GM12892 (cell line): ENCODE measurements at regions not wholly inside any gene's neighbourhood (a gene's known extent, or its start where the extent isn't known, plus 50 kb on each side); places are given as distances from the start of the nearest gene placed in this dataset.

Source experiments
- POLR2A ChIP-seq: IDR thresholded peaks from 2 replicates; pipeline ENCODE4 v1.6.1; 2011; ENCODE audit warnings: low read depth, low read length, control low read depth
- TAF1 ChIP-seq: IDR thresholded peaks from 2 replicates; pipeline ENCODE4 v1.6.1; 2011; ENCODE audit warnings: low read depth, mild to moderate bottlenecking, control low read depth, low read length, borderline replicate concordance

DNA sequence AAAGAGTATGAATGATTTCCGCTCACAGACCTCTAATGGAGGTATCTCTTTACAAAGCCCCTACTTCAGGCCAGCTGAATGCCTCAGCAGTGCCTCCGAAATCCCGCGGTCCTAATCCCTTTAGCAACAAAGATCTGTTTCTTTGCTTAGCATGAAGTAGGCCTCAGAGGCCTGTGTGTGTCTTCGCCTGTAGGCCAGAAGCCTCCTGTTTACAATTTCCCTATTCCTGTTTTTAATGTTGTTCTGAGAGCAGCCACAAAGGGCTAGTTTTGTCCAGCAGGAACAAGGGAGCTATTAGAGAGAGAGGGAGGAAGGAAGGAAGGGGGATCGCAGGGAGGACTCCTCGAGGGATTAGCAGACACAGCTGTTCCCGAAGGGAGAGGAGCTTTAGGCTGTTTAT lies 166.4 kb upstream of the SPRY4 start:
- TF ChIP-seq TAF1 (no peak), POLR2A (no peak)
